PFSK-1 (cell line): ENCODE measurements at regions not wholly inside any gene's neighbourhood (a gene's known extent, or its start where the extent isn't known, plus 50 kb on each side); places are given as distances from the start of the nearest gene placed in this dataset.

Source experiments
- SIN3A ChIP-seq: IDR thresholded peaks from 2 replicates; pipeline ENCODE4 v1.6.1; 2012; ENCODE audit warnings: mild to moderate bottlenecking, low read length, moderate library complexity, borderline replicate concordance; ENCODE audit not compliant: insufficient read depth
- TAF1 ChIP-seq: IDR thresholded peaks from 2 replicates; pipeline ENCODE4 v1.6.1; 2012; ENCODE audit warnings: low read length, control low read depth, borderline replicate concordance; ENCODE audit not compliant: insufficient read depth

GRCh38 chr10:121237718-121238117, 360.5 kb downstream of the FGFR2 start:
- TF ChIP-seq SIN3A: no peak
- TF ChIP-seq TAF1: no peak
